GM18870 (cell line): ENCODE measurements at regions not wholly inside any gene's neighbourhood (a gene's known extent, or its start where the extent isn't known, plus 50 kb on each side); places are given as distances from the start of the nearest gene placed in this dataset.

Experiments
- ATAC-seq: cut with Tn5 transposase; IDR thresholded peaks from one replicate; pipeline ENCODE4 v1.9.1; 2021; ENCODE audit warnings: moderate library complexity; ENCODE audit not compliant: unreplicated experiment

DNA sequence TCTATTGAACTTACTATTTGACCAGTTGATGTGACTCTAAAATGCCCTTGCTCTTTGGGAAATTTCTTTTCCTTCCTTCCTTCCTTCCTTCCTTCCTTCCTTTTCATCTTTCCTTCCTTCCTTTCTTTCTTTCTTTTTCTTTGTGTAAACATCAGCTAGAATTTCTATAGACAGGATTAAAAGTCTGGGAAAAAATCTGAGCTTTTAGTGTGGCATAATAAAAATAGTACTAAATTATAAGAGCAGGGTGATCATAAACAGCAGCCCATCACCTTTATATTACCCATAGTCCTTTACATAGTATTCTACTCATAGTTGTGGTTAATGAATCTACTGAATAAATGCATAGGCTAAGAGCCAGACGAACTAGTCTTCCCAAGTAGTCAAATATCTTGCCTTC lies 281.0 kb upstream of the DAB1 start:
- ATAC-seq: no peak

- ATAC-seq: no peak
Observed at GRCh38 chr1:57704231-57704630, 280.4 kb upstream of the DAB1 start.

DNA sequence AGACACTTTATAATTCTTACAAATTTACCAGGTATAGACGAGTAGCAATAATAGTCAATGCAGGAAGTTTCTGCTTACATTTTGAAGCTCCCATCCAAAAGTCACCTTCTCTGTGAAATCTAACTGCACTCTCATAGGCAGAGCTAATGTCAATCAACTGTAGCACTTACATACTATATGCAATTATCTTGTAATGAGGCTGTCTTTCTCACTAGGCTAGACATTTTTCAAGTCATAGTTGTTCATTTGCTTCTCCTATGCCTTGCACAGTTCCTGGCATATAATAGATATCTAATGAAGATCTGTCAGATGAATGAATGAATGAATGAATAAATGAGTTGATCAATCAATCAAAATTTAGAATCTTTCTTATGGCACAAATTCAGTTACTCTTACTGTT lies 273.0 kb upstream of the DAB1 start:
- ATAC-seq: no peak

DNA sequence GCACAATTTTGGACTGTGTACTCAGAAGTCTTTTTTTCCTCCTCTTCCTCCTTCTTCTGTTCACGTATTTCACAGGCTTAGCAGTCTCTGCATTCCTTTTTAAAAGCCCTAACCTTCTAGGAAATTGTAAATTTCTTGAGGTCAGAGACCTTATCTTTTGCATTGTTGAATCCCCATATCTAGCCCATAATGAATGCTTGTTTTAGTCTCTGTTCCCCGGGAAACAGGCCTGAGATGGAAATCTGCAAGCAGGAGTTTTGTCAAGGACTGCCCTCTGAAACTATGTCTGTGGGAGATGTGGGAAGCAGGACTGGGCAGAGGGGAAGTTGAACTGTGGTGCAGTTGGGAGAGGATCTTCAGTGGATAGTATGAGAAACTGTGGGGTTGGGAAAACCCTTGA lies 272.2 kb upstream of the DAB1 start:
- ATAC-seq: no peak

GRCh38 chr1:57686306-57686705 lies 262.4 kb upstream of the DAB1 start:
- ATAC-seq: no peak

- no peak for ATAC-seq
Observed at GRCh38 chr1:57683037-57683942, 259.4 kb upstream of the DAB1 start.

- ATAC-seq: no peak
Observed at GRCh38 chr1:57678138-57678537, 254.3 kb upstream of the DAB1 start.

GRCh38 chr1:57675776-57676175 lies 251.9 kb upstream of the DAB1 start:
- ATAC-seq: no peak

GRCh38 chr1:57674801-57675200 lies 250.9 kb upstream of the DAB1 start:
- ATAC-seq: no peak

DNA sequence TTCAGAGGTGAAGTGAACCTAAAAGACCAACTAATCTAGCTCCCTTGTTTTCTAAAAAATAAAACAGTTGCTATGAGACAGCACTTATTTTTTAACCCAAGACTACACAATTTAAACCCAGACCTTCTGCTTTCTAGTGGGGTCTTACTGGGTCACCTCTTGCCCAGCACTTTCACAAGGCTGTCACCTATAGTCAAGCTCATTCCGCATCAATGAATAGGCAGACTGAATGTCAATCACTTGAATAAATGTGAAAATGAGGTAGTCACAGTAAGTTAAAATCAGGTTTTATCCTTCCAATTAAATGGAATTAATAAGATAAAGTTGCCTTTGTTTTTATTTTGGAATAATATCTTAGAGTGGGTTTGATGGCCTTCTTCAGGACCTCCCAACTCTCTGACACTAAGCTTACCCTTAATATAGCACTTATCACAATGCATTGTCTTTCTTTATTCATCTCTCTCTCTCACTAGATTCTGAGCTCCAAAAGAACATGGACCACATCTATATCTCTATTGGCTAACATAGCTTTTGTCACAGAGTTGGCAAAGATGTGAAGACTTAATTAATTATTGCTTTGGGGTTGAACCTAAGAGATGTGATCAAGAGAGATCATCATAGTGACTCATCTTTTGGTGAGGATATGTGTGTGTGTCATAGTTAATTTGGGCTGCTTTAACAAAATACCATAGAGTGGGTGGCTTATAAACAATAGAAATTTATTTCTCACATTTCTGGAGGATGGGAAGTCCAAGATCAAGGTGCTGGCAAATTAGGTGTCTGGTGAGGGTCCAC lies 248.7 kb upstream of the DAB1 start:
- no peak for ATAC-seq

- no peak for ATAC-seq
Observed at GRCh38 chr1:57671750-57672149, 247.9 kb upstream of the DAB1 start.

GRCh38 chr1:57659804-57660203 lies 235.9 kb upstream of the DAB1 start:
- ATAC-seq: no peak

DNA sequence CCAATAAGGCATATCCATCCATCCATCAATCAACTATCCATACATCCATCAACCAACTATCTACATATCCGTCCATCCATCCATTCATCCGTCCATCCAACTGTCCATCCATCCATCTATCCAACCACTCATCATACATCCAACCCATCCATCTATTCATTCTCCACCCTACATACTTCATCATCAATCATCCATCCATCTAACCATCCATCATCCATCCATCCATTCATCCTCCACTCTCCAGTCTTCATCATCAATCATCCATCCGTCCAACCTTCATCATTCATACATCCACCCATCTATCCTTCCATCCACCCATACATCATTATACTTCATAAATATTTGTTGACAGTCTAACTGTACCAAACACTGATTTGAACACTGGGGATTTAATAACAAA lies 231.3 kb upstream of the DAB1 start:
- ATAC-seq: no peak

GRCh38 chr1:57644667-57645066 lies 220.8 kb upstream of the DAB1 start:
- ATAC-seq: no peak

GRCh38 chr1:57638239-57638638 lies 214.4 kb upstream of the DAB1 start:
- ATAC-seq: no peak

GRCh38 chr1:57637155-57637554 lies 213.3 kb upstream of the DAB1 start:
- no peak for ATAC-seq

DNA sequence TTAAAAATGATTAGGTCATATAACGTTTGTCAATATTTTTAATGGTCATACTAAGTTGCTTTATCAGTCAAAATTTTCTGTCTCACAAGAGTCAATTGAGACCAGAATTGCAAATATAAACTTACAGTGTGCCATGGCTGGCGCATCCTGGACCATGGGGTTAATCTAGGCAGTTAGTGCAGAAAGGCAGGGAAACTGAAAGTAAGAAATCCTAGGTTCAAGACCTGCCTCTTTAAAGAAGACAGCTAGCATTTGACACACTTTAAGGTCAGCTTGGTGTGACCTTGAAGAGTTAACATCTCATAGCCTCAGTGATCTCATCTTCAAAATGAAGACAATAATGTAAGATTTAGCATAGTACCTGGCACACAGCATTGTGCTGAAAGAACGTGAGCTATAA lies 210.0 kb upstream of the DAB1 start:
- ATAC-seq: no peak

DNA sequence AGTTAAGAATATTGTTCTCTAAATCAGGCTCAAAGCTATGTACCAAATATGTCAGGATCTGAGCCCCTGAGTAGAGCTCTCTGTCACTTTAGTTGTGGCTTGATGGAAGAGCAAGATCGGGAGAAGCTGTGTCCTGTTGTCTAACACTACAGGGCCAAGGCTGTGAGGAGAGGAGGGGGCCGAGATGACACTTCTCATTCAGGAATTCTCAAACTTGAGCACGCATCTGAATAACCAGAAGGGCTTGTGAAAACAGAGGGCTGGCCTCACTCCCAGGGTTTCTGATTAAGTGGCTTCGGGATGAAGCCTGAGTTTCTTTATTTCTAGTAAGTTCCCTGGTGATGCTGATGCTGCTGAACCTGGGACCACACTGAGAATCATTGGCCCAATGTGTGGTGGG lies 209.2 kb upstream of the DAB1 start:
- no peak for ATAC-seq

DNA sequence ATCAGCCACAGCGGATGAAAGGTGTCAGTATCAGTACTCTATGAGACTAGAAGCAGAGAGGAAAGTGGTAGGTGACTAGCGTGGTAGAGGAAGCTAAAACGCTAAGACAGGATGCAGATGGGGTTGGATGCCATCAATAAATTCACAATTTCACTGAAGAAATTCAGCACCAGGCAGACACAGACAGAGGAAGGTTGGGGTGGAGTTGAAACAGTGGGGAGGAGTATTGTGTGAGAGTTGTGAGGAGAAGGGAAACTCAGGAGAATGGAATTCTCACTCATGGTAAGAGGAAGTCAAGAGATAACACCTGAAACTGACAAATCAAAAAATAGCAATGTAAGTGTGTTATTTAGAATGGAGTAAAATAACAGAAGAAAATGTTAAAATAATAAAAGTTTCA lies 208.5 kb upstream of the DAB1 start:
- no peak for ATAC-seq

- no peak for ATAC-seq
Observed at GRCh38 chr1:57627612-57628011, 203.8 kb upstream of the DAB1 start.

DNA sequence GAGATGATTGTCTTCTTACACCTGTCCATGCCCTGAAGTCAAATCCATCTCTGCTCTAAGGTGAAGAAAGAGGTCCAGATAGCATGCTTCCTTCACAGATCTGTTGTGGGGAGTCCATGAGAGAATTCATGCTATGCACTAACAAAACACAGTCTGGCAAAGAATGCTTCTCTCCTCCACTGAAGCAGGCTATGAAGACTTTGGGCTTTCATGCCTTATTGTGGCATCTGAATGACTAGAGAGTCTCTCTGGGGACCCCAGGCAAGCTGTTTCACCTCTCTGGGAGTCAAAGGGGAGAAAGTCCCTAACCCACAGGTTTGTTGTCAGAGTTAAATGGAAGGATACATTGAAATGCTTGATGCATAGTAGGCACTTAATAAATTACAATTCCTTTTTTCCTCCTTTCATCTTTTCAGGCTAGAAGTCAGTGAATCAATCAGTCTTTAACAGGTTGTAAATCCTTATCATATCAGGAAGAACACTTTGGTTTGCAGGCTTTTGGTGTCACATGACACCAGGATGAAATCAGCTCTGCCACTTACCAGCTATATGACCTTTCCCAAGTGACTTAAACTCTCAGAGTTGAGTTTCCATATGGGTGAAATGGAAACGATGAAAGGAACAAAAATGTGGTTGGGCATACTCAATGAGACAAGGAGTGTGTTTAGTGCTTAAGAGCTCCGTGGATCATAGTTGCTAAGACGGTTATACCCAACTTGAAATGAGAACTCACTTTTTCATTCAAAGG lies 200.1 kb upstream of the DAB1 start:
- no peak for ATAC-seq
